ENCODE measurements at regions not wholly inside any gene's neighbourhood (a gene's known extent, or its start where the extent isn't known, plus 50 kb on each side); places are given as distances from the start of the nearest gene placed in this dataset.

DNA sequence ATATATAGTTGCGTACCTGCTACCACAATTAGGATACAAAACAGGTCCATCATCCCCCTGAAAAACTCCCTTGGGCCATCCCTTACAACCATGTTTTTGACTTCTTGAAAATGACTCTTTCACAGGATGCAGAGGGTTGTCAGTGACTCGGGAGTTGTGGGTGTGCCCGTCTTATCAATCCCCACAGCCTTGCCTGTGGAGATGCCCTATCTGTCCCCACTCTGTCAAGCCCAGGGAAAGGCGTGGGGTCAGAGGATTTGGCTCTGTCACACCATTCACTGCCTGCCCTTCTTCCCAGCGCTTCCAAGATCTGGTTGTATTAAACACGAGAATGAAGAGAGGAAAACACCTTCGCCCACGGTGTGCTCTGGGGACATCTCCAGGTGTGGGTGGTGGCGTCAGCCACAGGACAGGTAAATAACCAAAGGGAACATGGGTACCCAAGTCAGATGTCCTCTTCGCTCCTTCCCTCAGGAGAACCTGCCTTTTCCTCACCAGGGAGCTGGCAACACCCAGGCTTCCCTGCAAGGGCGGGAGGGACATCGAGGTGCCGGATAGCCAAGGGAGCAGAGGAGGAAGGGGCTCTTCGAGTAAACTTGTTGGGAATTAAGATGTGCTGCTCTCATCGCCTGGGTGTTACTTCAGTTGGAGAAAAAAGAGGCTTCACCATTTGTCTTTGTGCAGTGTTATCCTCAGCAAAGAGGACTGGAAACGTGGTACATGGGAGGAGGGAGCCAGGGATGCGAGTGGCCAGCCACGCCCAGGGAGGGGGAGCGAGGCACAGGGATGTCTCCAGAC is 100.3 kb downstream of the B3GNT2 start:
- Histone ChIP-seq H3K36me3 (ENCODE audit: insufficient read depth, low read length) (no peaks in the 10 kb centered on the region), H3K9ac (ENCODE audit: low read depth, low read length) (no peak overlapping the region), H3K4me2 (ENCODE audit: low read length) (no peak overlapping the region), H3K27me3 (ENCODE audit: control insufficient read depth, insufficient read depth, low read length) (peaks cover 4% of the 10 kb centered on the region), H3K9me3 (replicated peaks; ENCODE audit: low read length) (no peaks in the 10 kb centered on the region), H3K4me1 (ENCODE audit: control insufficient read depth, insufficient read depth, low read length) (peaks cover 6% of the 10 kb centered on the region), H3K4me3 (ENCODE audit: low read length) (no peak overlapping the region)

DNA sequence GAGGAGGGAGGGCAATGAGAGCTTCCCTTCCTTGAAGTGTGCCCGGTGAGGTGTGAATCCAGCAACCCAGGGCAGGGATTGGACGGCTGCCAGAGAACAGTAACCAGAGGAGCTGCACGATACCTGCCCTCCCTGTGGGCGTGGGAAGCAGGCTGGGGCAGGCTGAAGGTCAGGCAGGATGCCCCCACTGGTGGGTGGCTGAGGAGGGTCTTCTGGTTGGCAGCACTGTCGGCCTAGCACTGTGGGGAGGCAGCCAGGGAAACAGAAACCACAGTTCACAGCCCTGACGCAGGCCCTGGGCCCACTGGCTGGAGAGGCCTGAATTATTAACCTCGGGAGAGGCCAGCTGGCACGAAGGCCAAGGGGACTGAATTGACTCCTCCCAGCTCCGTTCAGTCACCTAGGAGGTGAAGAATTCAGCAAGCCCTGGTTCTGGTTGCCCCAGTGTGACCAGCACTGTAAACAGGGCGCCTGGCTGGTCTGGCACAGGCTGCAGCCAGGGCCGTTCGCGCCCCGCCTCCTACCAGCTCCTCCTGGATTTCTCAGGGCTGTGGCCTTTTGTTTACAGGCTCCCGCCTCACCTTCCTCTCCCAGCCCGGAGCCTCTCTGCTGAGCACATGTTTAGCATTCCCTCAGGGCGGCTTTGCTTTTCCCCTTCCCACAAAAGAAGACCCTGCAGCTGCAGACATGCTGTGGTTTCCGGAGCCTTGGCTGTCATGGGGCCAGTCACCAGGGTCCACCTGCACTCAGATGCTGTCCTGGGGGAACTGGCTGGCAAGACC is 97.8 kb downstream of the B3GNT2 start:
- no peaks in the 10 kb centered on the region for H3K36me3 ChIP-seq (ENCODE audit: insufficient read depth, low read length)
- peaks cover 4% of the 10 kb centered on the region for H3K27me3 ChIP-seq (ENCODE audit: control insufficient read depth, insufficient read depth, low read length)
- H3K4me2 ChIP-seq (ENCODE audit: low read length), result no peak overlapping the region
- H3K9ac ChIP-seq (ENCODE audit: low read depth, low read length), result no peak overlapping the region
- H3K4me1 ChIP-seq (ENCODE audit: control insufficient read depth, insufficient read depth, low read length), result peaks cover 6% of the 10 kb centered on the region
- no peaks in the 10 kb centered on the region for H3K9me3 ChIP-seq (replicated peaks; ENCODE audit: low read length)
- H3K4me3 ChIP-seq (ENCODE audit: low read length), result no peak overlapping the region

DNA sequence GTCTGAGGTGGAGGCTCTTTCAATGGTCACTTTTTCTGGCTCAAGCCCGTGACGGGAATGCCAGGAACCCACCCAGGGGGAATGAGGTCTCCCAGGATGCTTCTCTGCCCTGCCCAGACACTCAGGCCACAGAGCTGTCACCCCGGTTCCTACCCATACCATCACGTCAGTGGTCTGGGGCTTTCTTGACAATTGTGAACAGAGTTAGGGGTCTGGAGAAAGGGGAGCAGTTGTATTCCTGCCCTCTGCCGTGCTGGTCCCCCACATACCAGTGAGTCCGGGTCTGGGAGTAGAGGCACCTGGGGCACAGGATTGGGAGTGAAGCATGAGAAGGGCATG is 97.2 kb downstream of the B3GNT2 start:
- no peak overlapping the region for H3K4me3 ChIP-seq (ENCODE audit: low read length)
- peaks cover 4% of the 10 kb centered on the region for H3K27me3 ChIP-seq (ENCODE audit: control insufficient read depth, insufficient read depth, low read length)
- no peak overlapping the region for H3K4me2 ChIP-seq (ENCODE audit: low read length)
- H3K4me1 ChIP-seq (ENCODE audit: control insufficient read depth, insufficient read depth, low read length), result peaks cover 9% of the 10 kb centered on the region
- H3K36me3 ChIP-seq (ENCODE audit: insufficient read depth, low read length), result no peaks in the 10 kb centered on the region
- H3K9ac ChIP-seq (ENCODE audit: low read depth, low read length), result no peak overlapping the region
- no peaks in the 10 kb centered on the region for H3K9me3 ChIP-seq (replicated peaks; ENCODE audit: low read length)

DNA sequence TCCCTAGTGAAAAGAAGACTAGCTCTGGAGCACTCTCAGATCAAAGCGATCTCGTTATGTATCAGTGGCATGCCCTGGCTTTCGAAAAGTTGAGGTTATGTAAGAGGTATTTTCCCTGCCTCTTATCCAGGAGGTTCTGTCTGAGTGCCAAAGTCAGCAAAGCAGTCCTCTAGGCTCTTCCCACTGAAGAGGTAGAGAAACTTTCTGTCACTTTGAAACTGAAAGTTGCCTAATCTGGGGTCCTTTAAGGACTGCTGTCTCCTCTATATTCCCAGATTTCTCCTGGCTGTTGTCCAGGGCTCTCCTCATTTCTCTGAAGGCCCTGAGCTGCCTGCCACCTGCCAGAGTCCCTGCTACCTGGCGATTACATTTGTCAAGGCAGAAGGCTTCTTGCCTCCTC is 96.3 kb downstream of the B3GNT2 start:
- Histone ChIP-seq H3K27me3 (ENCODE audit: control insufficient read depth, insufficient read depth, low read length) (peaks cover 4% of the 10 kb centered on the region), H3K4me1 (ENCODE audit: control insufficient read depth, insufficient read depth, low read length) (peaks cover 12% of the 10 kb centered on the region), H3K4me3 (ENCODE audit: low read length) (no peak overlapping the region), H3K9me3 (replicated peaks; ENCODE audit: low read length) (no peaks in the 10 kb centered on the region), H3K4me2 (ENCODE audit: low read length) (peak overlapping the region; percentile 30), H3K9ac (ENCODE audit: low read depth, low read length) (no peak overlapping the region), H3K36me3 (ENCODE audit: insufficient read depth, low read length) (no peaks in the 10 kb centered on the region)

DNA sequence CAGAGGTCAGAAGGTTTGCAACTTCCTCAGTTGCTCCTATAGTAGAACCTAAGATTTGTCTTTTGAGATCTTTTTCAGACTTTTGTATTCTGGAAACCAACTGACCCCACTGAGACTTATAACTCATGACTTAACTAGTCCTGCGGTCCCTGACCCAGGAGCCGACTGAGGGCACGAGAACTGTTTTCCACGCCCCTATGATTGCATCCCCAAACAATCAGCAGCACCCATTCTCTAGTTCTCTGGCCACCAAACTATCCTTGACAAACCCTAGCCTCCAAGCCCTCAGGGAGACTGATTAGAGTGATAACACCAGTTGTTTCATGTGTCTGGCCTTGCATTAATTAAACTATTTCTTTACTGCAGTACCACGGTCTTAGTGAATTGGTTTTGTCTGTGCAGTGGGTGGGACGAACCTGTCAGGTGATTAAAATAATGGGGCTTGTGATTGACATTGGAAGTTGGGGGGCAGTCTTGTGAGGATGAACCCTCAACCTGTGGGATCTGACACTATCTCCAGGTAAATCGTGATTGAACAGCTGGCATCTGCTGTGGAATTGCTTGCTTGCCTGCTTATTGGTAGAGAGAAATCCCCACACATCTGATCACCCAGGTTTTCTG is 95.7 kb downstream of the B3GNT2 start:
- Histone ChIP-seq H3K4me1 (ENCODE audit: control insufficient read depth, insufficient read depth, low read length) (peaks cover 12% of the 10 kb centered on the region), H3K9ac (ENCODE audit: low read depth, low read length) (no peak overlapping the region), H3K4me2 (ENCODE audit: low read length) (no peak overlapping the region), H3K4me3 (ENCODE audit: low read length) (no peak overlapping the region), H3K27me3 (ENCODE audit: control insufficient read depth, insufficient read depth, low read length) (peaks cover 4% of the 10 kb centered on the region), H3K36me3 (ENCODE audit: insufficient read depth, low read length) (no peaks in the 10 kb centered on the region), H3K9me3 (replicated peaks; ENCODE audit: low read length) (no peaks in the 10 kb centered on the region)

DNA sequence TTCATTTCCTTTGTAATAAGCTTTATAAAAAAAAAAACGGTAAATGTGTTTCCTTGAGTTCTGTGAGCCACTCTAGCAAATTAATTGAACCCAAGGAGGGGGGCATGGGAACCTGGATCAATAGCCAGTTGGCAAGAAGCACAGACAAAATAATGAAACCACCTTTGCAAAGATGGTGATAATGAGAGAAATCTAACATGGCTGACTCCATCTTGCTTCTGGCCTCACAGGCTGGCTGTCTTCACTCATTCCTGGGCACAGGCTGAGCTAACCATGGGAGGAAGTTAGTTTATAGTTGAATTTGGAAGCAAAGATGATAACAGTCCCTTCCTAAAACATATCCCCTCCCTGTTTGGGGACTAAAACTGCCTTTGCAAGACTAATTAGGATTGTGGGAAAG is 95.1 kb downstream of the B3GNT2 start:
- Histone ChIP-seq H3K36me3 (ENCODE audit: insufficient read depth, low read length) (no peaks in the 10 kb centered on the region), H3K4me1 (ENCODE audit: control insufficient read depth, insufficient read depth, low read length) (peaks cover 12% of the 10 kb centered on the region), H3K4me3 (ENCODE audit: low read length) (no peak overlapping the region), H3K9me3 (replicated peaks; ENCODE audit: low read length) (no peaks in the 10 kb centered on the region), H3K9ac (ENCODE audit: low read depth, low read length) (no peak overlapping the region), H3K4me2 (ENCODE audit: low read length) (no peak overlapping the region), H3K27me3 (ENCODE audit: control insufficient read depth, insufficient read depth, low read length) (peaks cover 3% of the 10 kb centered on the region)

DNA sequence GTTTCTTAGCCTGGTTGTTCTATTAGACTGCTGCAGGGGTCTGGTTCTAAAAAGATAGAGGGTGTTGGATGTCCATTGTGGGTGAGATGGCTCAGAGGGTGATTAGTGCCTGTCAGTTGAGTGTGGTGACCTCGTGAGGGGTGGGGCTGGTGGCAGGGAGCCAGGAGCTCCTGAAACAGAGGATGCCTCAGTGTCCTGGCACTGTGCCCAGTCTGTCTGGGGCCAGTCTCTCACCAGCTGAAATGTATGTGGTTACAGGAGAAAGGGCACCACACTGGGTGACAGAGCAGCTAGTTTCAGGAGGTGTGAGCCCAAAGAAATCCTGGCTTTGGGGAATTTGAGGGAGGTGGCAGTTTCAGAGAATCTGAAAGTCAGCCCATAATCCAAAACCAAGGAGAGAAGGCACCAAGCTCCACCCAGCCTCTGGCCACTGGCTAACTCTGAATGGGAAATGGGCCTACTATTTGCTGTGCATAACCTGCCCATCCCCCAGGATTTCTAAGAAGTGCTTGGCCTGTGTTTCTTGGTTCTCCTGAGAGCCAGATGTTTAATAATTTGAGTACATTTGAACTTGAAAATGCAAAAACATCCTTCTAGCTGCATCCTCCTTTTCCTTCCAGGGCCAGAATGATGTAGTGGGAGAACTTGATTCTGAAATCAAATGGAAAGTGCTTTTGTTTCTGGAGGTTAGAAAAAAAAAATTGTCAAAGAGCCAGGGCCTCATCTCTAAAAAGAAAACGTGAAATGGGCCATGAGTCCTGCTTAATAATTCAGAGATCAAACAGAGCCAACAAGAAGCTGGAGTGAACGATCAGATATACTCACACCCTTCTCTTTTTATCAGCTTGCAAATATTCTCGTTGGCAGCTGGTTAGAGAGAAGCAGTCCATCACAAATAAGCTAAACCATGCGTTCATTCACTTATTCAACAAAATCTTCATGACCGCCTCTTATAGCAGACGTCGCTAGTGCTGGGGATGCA is 92.3 kb downstream of the B3GNT2 start:
- Histone ChIP-seq H3K4me3 (ENCODE audit: low read length) (no peak overlapping the region), H3K27me3 (ENCODE audit: control insufficient read depth, insufficient read depth, low read length) (no peaks in the 10 kb centered on the region), H3K36me3 (ENCODE audit: insufficient read depth, low read length) (no peaks in the 10 kb centered on the region), H3K9ac (ENCODE audit: low read depth, low read length) (no peak overlapping the region), H3K4me1 (ENCODE audit: control insufficient read depth, insufficient read depth, low read length) (peaks cover 6% of the 10 kb centered on the region), H3K4me2 (ENCODE audit: low read length) (peak overlapping the region; percentile 3), H3K9me3 (replicated peaks; ENCODE audit: low read length) (peaks cover 7% of the 10 kb centered on the region)

DNA sequence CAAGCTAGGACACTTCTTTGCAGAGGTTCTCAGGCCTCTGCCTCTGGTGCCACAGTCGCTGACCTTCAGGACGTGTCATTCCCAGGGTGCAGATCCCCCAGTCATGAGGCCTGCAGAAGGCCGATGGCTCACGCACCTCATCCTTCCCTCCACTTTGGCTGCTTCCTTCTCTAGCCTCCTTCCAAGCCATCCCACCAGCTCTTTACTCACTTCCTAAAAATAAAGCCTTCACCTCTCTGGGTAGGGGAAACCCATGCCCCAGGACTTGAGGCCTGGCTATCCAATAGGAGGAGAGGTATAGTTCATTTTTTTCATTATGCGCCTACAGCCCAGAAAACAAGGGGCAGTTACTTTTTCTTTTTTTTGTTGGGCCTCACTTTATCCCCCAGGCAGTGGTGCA is 91.4 kb downstream of the B3GNT2 start:
- Histone ChIP-seq H3K4me2 (ENCODE audit: low read length) (no peak overlapping the region), H3K27me3 (ENCODE audit: control insufficient read depth, insufficient read depth, low read length) (no peaks in the 10 kb centered on the region), H3K36me3 (ENCODE audit: insufficient read depth, low read length) (no peaks in the 10 kb centered on the region), H3K9me3 (replicated peaks; ENCODE audit: low read length) (peaks cover 7% of the 10 kb centered on the region), H3K9ac (ENCODE audit: low read depth, low read length) (no peak overlapping the region), H3K4me1 (ENCODE audit: control insufficient read depth, insufficient read depth, low read length) (peaks cover 6% of the 10 kb centered on the region), H3K4me3 (ENCODE audit: low read length) (no peak overlapping the region)

DNA sequence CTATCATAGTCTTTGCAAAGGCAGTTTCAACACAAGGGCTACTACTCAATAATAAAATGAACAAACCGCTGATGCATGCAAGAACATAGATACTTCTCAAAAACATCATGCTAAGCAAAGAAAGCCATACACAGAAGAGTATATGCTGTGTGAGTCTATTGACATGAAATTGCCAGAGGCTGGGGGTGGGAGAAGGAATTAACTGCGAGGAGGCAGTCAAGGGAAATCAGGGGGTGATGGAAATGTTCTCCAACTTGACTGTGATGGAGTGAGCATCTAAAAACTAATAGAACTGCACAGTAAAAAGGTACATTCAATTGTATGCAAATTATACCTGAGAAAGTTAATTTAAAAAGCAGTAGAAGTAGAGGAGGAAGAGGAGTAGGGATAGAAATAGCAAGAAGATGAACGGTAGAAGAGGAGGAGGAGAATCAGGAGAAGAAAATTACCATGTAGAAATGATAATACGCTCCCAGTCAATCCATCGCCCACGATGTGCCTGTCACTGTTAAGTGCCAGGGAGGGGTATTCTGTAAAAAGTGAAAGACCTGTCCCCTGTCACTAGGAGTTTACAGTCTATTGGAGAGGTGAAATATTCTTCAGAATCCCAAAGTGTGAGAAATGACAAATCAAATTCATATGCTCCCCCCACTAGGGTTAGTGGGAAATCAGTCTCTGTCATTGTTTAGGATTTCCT is 90.3 kb downstream of the B3GNT2 start:
- H3K27me3 ChIP-seq (ENCODE audit: control insufficient read depth, insufficient read depth, low read length), result no peaks in the 10 kb centered on the region
- peaks cover 6% of the 10 kb centered on the region for H3K4me1 ChIP-seq (ENCODE audit: control insufficient read depth, insufficient read depth, low read length)
- H3K9ac ChIP-seq (ENCODE audit: low read depth, low read length), result no peak overlapping the region
- H3K36me3 ChIP-seq (ENCODE audit: insufficient read depth, low read length), result no peaks in the 10 kb centered on the region
- H3K4me3 ChIP-seq (ENCODE audit: low read length), result no peak overlapping the region
- H3K9me3 ChIP-seq (replicated peaks; ENCODE audit: low read length), result peaks cover 7% of the 10 kb centered on the region
- no peak overlapping the region for H3K4me2 ChIP-seq (ENCODE audit: low read length)

DNA sequence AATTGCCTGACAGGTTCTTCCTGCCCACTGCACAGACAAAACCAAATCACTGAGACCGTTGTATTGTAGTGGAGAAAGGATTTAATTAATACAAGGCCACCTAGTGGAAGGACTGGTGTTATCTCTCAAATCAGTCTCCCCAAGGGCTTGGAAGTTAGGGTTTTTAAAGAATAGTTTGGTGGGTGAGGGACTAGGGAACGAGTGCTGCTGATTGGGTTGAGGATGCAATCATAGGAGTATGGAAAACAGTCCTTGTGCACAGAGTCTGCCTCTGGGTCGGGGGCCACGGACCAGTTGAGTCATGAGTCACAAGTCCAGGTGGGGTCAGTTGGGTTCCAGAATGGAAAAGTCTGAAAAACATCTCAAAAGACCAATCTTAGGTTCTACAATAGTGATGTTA is 89.1 kb downstream of the B3GNT2 start:
- Histone ChIP-seq H3K4me2 (ENCODE audit: low read length) (no peak overlapping the region), H3K9ac (ENCODE audit: low read depth, low read length) (no peak overlapping the region), H3K27me3 (ENCODE audit: control insufficient read depth, insufficient read depth, low read length) (no peaks in the 10 kb centered on the region)

More for the DNA sequence above, 89.1 kb downstream of the B3GNT2 start:
- H3K36me3 ChIP-seq (ENCODE audit: insufficient read depth, low read length), result no peaks in the 10 kb centered on the region
- peaks cover 6% of the 10 kb centered on the region for H3K4me1 ChIP-seq (ENCODE audit: control insufficient read depth, insufficient read depth, low read length)
- peaks cover 7% of the 10 kb centered on the region for H3K9me3 ChIP-seq (replicated peaks; ENCODE audit: low read length)
- H3K4me3 ChIP-seq (ENCODE audit: low read length), result no peak overlapping the region

All from skeletal muscle satellite cell (primary cell).